HG02970 (cell line): ENCODE measurements at regions not wholly inside any gene's neighbourhood (a gene's known extent, or its start where the extent isn't known, plus 50 kb on each side); places are given as distances from the start of the nearest gene placed in this dataset.
"Not testable (repeated sequence)": the region's sequence is repeated elsewhere in the genome, so short reads cannot be mapped to it uniquely, and the experiment has no call there.

Experiments
- ATAC-seq: cut with Tn5 transposase; IDR thresholded peaks from one replicate; pipeline ENCODE4 v1.9.1; 2021; ENCODE audit warnings: mild to moderate bottlenecking, moderate library complexity, moderate number of reproducible peaks; ENCODE audit not compliant: unreplicated experiment, low FRiP score

DNA sequence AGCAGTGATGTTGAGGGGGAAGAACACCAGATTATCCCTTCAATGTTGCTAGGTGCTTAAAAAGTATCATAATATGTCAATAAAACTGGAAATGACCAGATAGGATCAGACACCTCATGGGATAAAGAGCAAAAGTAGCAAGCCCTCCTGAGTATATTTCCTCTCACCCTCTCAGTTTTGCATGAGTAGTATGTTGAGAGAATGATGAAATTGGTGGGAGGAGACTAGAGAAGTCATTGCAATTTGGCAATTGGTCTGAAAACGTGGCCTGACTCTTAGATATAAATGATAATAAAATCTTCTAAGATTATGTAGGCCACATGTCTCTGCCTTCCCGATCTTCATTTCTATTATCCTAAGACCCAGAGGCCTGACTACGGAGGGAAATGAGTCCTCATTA is 151.2 kb upstream of the ARRDC3 start:
- ATAC-seq, result no peak

DNA sequence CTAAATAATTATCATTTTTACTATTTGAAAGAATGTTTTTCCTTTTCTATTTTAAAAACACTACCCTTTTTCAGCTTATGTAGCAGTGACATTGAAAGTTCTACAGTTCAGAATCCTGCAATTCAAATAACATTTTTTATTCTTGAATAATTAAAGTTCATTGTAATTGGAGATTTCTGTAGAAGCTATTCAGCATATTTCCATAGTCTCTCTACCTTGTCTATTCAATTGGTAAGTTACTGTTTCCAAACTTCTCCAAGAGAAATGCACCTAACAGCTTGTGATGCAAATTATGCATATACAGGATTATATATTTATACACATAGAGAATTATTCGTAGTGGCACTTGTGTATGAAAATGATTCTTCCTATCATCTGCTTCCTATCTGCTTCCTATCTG is 149.7 kb upstream of the ARRDC3 start:
- no peak for ATAC-seq

DNA sequence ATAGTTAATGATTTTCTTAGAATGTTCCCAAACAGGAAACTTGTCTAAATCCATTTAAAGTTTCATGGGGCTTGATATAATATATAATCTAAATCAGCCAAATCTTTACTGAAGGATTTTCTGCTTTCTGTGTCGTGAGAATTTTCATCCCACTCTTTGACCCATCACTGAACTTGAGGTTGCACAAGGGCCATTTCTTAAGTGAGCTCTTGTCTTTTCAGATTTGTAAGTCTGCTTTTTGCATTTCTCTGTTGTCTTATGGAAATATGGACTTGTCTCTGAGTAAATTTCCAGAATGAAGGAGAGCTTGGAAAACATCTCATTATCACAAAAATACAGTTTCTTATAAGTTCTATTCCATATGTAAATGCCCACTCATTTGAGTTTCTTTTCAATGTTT is 149.2 kb upstream of the ARRDC3 start:
- no peak for ATAC-seq

DNA sequence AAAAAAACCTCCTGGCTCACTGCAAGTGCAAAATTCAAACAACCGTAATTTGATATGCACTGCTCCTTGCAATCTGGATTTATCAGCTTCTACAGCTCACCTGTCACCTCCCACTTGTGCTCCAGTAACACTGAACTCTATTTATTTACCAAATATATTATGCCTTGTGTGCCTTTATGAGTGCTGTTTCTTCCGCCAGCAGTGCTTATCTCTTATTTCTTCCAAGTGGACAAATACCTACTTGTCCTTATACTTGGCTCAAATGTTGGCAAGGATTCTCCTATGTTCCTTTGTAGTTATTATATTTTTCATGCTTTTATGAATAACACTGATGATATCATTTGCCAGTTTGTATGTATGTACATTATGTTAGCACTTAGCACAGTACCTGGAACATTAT is 145.7 kb upstream of the ARRDC3 start:
- ATAC-seq, result no peak

DNA sequence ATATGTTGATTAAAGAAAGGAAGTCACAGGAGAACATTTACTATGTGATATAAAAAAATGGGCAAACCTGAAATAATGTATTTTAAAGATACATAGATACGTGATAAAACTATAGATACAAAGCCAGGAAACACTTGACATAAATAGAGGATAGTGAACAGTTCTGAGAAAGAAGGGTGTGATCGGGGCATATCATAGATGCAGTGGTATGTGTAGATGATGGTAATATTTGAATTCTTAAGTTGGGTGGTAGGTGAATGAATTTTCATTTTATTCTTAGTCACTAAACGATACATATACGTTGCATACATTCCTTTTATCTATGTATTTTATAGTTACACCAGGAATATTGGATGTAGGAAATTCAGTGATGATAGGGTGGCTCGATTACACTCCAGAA is 138.7 kb upstream of the ARRDC3 start:
- no peak for ATAC-seq

DNA sequence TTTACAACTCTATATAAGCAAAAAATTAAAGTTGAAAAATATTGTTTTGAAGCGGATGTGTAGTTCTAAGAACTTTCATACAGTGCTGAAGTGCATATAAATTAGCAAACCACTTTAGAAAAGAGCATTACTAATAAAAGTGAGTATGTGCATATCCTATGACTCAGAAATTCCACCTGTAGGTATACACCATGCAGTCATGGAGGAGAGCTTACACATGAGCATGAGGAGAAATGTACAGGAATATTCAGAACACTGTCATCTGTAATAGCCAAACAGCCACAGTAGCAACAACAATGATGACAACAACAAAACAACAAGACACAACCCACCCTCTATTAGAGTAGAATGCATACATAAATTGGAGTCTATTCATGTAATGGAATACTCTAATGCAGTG is 138.2 kb upstream of the ARRDC3 start:
- no peak for ATAC-seq

DNA sequence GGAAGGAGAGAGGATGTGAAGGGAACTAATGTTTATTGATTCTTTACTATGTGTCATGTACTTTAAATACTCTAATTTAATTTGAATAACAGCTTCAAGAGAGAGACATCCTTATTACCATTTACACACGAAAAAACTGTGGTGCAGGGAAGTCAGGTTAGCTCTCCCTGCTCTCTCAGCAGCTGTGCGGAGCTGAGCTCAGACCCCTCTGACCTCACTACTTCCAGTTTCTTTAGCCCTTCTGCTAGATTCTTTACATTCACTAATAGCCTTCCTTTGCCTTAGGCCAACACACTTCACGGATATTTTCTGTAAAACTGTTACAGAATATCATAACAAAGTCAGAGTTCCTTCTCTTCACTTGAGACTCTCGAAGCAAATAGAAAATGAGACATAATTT is 131.3 kb upstream of the ARRDC3 start:
- no peak for ATAC-seq

DNA sequence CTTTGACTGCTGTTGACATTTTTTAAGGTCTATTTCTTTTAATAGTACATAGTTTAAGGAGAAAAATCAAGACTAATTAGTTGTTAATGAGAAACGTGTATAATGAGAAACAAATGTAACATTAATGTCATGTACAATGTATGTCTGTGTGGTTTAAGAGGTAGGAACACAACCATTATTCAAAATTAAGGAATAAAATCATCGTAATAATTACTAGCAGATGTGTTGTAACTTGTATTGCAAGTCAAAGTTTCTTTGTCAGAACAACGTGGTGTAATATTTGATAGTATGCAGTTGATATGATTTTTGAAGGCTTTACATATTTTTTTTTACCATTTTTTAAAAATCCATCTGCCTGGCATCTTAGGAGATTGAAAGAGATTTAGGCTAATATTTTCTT is 120.2 kb upstream of the ARRDC3 start:
- ATAC-seq, result no peak

DNA sequence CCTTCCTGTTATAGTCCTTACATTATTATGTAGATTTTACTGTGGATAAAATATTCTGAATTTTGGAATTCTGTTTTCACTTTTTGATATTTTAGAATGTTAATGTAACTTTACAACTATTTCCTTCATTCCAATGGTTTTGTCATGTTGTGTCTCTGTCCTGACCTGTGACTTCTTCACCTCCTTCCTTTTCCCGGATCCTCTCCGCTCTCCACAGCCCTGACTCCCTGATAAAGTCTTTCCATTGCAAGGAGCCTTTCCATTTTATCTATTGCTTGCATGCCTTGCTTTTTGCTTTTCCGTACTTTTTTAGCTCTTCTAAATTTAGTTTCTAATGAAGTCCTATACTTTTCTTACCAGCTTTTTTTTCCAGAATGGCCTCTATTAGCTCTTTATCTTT is 117.6 kb upstream of the ARRDC3 start:
- no peak for ATAC-seq

DNA sequence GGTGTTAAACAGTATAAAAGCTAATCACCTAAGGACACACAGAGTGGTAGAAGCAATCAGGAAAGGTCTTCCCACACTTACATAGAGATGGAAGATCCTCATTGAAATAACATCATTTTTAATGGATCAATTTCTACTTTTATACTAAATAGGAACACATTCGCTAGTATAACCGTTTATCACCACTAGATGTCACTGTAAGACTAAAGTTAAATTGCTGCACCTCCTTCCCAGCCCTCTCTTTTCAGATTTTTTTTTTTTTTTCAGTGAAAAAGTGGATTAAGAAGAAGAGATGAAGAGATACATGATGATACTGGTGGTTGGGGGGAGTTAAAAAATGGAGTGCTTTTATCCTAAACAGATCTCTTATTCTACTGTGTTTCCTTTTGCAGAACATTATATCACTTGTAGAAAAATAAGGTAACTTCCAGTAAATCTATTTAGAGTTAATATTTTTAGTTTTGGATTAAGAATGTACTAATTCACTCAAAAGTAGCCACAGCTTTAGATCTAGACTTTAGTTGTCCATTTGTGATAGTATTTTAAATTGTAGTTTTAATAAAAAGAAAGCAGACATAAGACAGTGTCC is 116.9 kb upstream of the ARRDC3 start:
- ATAC-seq, result no peak

DNA sequence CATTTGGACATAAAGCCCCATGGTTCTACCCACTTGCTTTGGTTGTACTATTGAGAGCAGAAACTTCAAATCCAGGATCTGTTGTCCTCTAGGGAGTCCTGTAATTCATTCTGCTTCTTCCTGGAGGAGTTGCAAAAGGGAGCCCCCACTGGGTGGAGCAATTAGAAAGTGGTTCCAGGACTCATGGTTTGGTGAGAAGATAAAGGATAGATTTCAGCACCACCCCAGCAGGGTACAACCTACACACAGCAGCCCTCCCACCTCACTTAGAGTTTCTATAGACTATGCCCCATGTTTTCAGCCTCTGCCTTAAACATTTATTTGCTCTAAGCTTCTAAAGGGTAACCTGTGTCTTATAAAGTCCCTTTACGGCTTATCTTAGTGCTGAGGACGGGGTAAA is 112.6 kb upstream of the ARRDC3 start:
- ATAC-seq, result no peak

DNA sequence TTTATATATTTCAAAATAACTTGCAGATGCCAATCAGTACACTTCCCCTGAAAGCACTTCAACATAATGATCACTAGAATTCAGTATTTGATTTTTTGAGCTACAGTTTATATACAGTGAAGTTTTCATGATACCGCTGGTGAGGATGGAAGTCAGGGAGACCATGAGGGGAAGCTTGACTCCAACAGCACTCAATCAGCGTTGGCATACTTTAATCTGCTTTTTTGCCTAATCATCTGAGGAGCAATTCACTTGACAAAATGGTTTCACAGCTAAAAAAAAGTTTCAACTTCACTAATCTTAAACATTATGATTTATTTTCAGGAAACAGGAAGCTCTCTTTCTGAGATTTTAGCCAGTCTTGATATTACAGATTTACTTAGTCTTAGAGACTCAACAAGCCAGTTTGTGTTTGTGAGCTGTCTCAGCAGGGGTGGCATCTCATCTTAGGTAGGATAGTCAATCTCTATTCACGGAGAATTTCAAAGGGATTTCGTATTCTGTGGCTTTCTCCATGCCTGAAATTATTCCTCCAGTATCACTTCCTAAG is 111.4 kb upstream of the ARRDC3 start:
- no peak for ATAC-seq

DNA sequence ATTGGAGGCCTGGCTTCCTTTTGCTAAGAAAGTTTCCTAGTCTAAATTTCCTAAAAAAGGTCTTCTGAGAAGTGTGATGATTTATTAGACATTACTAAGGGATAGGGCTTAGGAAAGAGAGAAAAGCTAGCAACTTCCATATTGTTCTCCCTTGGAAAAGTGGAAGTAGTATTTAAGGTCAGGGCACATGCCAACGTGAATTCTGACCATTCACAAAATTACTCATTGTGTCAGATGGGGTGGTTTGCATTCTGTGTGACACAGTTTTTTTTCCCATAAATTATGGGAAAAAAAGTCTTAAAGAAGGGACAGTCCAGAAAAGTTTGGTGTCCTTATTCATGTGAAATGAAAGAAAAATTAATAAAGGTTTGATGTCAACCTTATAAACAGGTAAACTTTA is 110.0 kb upstream of the ARRDC3 start:
- ATAC-seq, result no peak

DNA sequence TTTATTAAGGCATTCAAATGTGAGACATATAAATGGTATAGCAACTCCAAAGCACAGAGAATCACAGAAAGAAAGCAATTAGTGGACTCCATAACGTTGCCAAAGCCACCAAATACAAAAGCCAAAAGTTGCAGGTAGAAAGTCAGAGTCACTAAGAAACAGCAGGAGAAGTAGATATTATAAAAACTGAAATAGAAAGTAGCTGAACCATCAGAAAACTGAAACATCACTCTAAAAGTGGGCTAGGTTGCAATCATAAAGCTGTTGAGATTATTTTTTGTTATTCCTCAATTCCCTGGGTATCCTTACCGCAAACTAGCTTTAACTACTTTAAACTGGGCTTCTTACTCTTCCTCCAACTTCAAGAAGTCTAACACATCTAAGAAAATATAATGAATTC is 108.1 kb upstream of the ARRDC3 start:
- no peak for ATAC-seq

DNA sequence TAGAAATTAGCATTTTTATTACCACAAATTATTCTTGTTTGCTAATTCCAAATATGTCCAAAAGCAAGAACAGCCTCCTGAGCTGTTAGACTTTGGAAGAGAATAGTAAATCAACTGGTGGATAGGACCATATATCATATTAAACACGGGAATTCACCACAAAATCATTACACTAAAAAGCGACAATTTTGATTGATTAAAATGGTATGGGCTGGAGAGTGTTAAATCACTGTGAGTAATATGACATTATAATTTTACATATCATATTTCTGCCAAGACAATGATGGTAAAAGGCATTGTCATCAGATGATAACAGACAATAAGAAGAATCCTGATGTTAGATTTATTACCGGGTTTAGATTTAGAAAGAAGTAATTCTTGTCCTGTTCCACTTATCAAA is 107.2 kb upstream of the ARRDC3 start:
- ATAC-seq, result no peak

DNA sequence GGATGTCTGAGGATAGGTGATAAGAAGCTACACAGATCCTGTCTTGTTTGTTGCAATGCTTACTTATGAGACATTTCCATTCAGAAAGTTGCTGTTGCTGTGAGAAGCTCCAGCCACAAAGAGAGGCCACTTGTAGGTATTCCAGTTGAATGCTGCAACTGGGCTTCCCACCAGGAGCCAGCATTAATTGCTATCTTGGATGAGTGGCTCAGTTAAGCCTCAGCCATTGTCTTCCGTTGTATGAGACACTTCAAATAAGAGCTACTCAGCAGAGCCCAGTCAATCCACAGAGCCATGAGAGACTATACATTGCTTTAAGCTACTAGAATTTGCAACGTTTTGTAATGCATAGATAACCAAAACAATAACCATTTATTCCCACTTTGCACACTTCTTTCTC is 104.3 kb upstream of the ARRDC3 start:
- ATAC-seq, result no peak

DNA sequence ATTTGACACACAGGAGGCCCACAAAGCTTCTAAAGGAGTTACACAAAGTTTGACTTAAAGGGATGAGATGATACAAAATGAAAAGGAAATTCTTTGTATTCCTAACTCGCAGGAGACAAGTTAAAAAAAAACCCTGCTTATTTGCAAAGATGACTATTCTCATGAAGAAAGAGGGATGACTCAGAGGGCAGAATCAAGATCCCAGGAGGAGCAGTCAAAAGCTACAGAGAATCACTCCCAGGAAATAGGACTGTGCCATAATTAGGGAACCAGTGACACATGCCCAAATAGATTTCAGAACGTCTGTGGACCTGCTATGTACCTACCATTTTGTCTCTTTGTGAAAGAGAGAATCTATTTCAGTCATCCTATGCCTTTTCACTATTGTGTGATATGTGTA is 103.5 kb upstream of the ARRDC3 start:
- ATAC-seq, result no peak

DNA sequence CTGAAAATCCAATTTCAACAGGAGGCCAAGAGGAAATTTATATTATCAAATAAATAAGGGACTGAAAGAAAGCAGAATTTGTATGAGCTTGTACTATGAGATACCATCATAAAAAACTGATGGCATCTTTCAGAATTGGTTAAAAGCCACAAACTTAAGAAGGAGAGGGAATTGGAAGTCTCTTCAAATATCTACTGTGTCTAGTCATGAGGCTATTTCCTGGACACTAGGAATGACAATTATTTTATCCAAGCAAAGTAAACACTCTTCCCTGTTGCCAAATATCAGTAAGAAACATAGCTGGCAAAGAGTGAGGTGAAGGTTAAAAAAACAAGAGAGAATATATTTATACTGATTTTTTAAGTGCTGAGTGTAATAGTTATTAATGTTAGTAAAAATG is 101.5 kb upstream of the ARRDC3 start:
- ATAC-seq, result no peak

DNA sequence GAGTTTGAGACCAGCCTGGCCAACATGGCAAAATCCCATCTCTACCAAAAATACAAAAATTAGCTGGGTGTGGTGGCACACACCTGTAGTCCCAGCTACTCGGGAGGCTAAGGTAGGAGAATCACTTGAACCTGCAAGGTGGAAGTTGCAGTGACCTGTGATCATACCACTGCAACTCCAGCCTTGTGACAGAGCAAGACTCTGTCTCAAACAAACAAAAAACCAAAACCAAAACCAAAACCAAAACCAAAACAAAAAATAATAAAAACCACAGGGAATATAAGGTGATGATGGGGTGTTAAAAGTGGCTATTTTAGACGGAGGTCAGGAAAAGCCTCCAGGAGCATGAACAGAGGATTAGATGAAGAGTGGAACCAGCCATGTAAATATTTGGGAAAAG is 96.3 kb upstream of the ARRDC3 start:
- not testable (repeated sequence) for ATAC-seq

DNA sequence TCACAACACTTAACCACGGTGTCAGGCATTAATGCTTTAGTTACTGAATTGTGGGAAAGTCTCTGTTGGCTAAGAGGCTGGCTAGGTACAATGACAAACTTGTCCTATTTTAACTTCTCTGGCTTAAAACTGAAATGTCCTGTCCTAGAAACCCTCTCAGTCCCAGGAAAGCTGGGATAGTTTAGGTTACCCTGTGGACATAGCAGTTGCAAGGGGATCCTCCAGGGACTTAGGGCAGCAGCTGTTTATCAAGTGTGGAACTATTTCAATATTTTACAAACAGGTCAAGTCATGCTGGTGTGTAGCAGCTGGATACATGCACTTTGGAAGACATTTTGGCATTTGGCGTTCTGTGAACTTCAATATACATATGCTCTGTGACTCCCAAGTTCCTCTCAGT is 95.0 kb upstream of the ARRDC3 start:
- no peak for ATAC-seq

DNA sequence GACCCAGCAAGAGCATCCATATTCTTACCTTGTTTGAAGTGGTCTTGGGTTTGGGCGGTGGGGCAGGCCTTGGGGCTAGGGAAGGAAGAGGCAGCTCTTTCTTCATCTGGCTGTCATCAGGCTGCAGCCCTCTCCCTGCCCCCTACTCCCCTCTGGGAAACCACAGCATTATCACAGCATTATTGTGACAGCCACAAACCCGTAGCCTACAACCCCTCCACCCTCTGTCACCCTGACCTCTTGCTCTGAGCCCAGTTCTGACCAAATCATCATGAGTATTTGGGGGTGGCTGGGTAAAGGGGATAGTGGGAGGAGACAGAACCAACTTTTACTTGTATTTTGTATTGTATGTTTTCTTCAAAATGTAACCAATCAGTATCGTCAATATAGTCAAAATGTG is 94.3 kb upstream of the ARRDC3 start:
- ATAC-seq, result no peak

DNA sequence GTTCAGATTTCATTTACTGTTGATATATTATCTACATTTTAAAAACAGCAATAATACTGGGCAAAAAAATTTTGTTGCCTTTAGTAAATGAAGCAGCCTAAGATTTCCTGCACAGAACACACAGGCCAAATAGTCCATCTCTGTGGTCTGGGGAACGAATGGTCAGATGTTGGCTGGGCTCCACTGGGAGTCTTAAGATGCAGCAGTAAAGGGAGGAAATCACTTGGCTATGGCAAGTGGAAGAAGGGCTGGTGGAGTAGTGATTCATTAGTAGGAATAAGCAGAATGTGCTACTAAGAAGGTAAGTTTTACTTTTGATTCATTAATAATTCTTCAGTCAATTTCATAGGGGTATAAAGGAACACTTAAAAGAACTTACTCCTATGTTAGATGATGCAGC is 91.1 kb upstream of the ARRDC3 start:
- no peak for ATAC-seq

DNA sequence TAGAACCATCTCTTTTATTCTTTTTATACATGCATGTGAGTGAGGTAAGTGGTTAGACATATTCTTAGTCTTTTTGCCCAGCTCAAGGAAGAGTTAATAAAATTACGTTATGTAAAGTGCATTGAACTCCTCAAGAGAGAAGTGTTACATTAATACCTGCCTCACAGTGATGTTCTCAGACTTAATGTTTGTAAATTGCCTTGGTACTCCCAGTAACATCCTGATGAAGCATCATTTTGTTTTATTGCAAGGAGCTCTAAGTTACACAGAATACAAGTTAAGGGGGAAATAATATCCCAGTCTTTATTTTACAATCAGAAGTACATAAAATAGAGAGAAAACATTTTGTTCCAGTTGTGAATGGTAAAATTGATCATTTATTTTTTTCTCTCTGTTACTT is 89.5 kb upstream of the ARRDC3 start:
- ATAC-seq, result no peak
